Neuronal stem cell (in vitro differentiated cells): ENCODE measurements at regions not wholly inside any gene's neighbourhood (a gene's known extent, or its start where the extent isn't known, plus 50 kb on each side); places are given as distances from the start of the nearest gene placed in this dataset.

ENCODE experiments used
- DNase-seq: peaks from one replicate; pipeline ENCODE4 v3.0.0-alpha.2; 2013; ENCODE audit warnings: low spot score
- H2AFZ ChIP-seq: one replicate; pipeline ENCODE4 v1.6.1; 2013; ENCODE audit warnings: mild to moderate bottlenecking, low read length, inconsistent platforms
- H2AK5ac ChIP-seq: 2 replicates; pipeline ENCODE4 v1.6.1; 2013; ENCODE audit warnings: low read depth, mild to moderate bottlenecking, inconsistent platforms, low read length, moderate library complexity, mixed read lengths
- H2BK120ac ChIP-seq: 2 replicates; pipeline ENCODE4 v1.6.1; 2013; ENCODE audit warnings: low read depth, mild to moderate bottlenecking, inconsistent platforms, low read length, moderate library complexity, mixed read lengths
- H2BK12ac ChIP-seq: one replicate; pipeline ENCODE4 v1.6.1; 2013; ENCODE audit warnings: low read length, inconsistent platforms
- H2BK15ac ChIP-seq: 2 replicates; pipeline ENCODE4 v1.6.1; 2013; ENCODE audit warnings: mild to moderate bottlenecking, low read length, inconsistent platforms, mixed read lengths
- H2BK5ac ChIP-seq: one replicate; pipeline ENCODE4 v1.6.1; 2013; ENCODE audit warnings: inconsistent platforms, mild to moderate bottlenecking, low read length, moderate library complexity
- H3K14ac ChIP-seq: one replicate; pipeline ENCODE4 v1.6.1; 2013; ENCODE audit warnings: low read length, inconsistent platforms
- H3K18ac ChIP-seq: 2 replicates; pipeline ENCODE4 v1.6.1; 2013; ENCODE audit warnings: low read length, inconsistent platforms
- H3K23ac ChIP-seq: 2 replicates; pipeline ENCODE4 v1.6.1; 2013; ENCODE audit warnings: low read depth, mild to moderate bottlenecking, mixed read lengths, low read length, inconsistent platforms; ENCODE audit not compliant: poor library complexity
- H3K27ac ChIP-seq: replicated peaks from 3 replicates; pipeline ENCODE4 v1.5.1; 2013; ENCODE audit warnings: low read length, inconsistent platforms
- H3K27me3 ChIP-seq, 3 experiments: 2 replicates each; pipeline ENCODE4 v1.6.1; 2013; ENCODE audit warnings: low read length in 3 of 3, mild to moderate bottlenecking in 2 of 3, inconsistent platforms in 1 of 3, low read depth in 1 of 3, mixed read lengths in 1 of 3, moderate library complexity in 1 of 3; ENCODE audit not compliant: control insufficient read depth in 3 of 3, insufficient read depth in 3 of 3
- H3K36me3 ChIP-seq, 2 donors: replicated peaks in 1 of 2; 2 replicates each; pipeline ENCODE4 v1.6.1; 2013; ENCODE audit warnings: low read length in 2 of 2; ENCODE audit not compliant: control insufficient read depth in 2 of 2, insufficient read depth in 2 of 2
- H3K4ac ChIP-seq: 2 replicates; pipeline ENCODE4 v1.6.1; 2013; ENCODE audit warnings: inconsistent platforms, mild to moderate bottlenecking, low read length, moderate library complexity
- H3K4me1 ChIP-seq, 2 donors: 1 replicate in 1 of 2; 2 replicates in 1 of 2; pipeline ENCODE4 v1.6.1; 2013; ENCODE audit warnings: low read length in 2 of 2, low read depth in 1 of 2; ENCODE audit not compliant: control insufficient read depth in 2 of 2, insufficient read depth in 1 of 2
- H3K4me2 ChIP-seq: one replicate; pipeline ENCODE4 v1.6.1; 2013; ENCODE audit warnings: mild to moderate bottlenecking, low read length, inconsistent platforms; ENCODE audit not compliant: insufficient read depth, poor library complexity, severe bottlenecking
- H3K4me3 ChIP-seq, 2 donors: 2 replicates each; pipeline ENCODE4 v1.5.1; 2013; ENCODE audit warnings: low read length in 2 of 2, mild to moderate bottlenecking in 2 of 2, inconsistent platforms in 1 of 2, moderate library complexity in 1 of 2
- H3K79me1 ChIP-seq: one replicate; pipeline ENCODE4 v1.6.1; 2013; ENCODE audit warnings: low read depth, mild to moderate bottlenecking, inconsistent platforms, low read length, moderate library complexity
- H3K9ac ChIP-seq: one replicate; pipeline ENCODE4 v1.6.1; 2013; ENCODE audit warnings: mild to moderate bottlenecking, low read depth, low read length, inconsistent platforms; ENCODE audit not compliant: poor library complexity
- H3K9me3 ChIP-seq, 2 donors: replicated peaks in 1 of 2; 2 replicates each; pipeline versions ENCODE3 to v1.6.1; 2013; ENCODE audit warnings: low read length in 2 of 2, mild to moderate bottlenecking in 2 of 2, inconsistent platforms in 1 of 2, low read depth in 1 of 2, mixed read lengths in 1 of 2, moderate library complexity in 1 of 2; ENCODE audit not compliant: control insufficient read depth in 2 of 2, insufficient read depth in 1 of 2
- H4K8ac ChIP-seq: one replicate; pipeline ENCODE4 v1.6.1; 2013; ENCODE audit warnings: low read depth, mild to moderate bottlenecking, inconsistent platforms, low read length, moderate library complexity
- H4K91ac ChIP-seq: one replicate; pipeline ENCODE4 v1.6.1; 2013; ENCODE audit warnings: low read length, low read depth, mild to moderate bottlenecking, inconsistent platforms; ENCODE audit not compliant: poor library complexity
- WGBS, 2 donors: extraction: QIAGEN DNeasy Blood & Tissue Kit; methylation state at CpG; one replicate each; pipeline ENCODE4 v1.1.7; 2013; ENCODE audit warnings: missing lambda C conversion rate in 2 of 2, mixed read lengths in 1 of 2; ENCODE audit not compliant: insufficient read length in 2 of 2, insufficient replicate concordance in 1 of 2; ENCODE audit errors: extremely low coverage in 2 of 2; 5-methylcytosine and 5-hydroxymethylcytosine counted together

DNA sequence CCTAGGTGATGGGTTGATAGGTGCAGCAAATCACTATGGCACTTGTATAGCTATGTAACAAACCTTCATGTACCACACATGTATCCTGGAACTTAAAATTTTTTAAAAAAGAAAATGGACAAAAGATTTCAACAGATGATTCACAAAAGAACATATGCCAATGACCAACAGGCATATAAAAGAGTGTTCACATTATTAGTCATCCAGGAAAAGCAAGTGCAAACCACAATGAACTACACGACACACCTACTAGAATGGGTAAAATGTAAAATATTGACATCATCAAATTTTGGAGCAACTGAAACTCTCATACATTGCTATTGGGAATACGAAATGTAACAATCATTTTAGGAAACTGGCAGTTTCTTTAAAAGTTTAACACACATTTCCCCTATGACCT lies 109.9 kb downstream of the YIPF5 start:
- Histone ChIP-seq H2BK15ac (no peak overlapping the region), H3K27me3 (no peaks in the 10 kb centered on the region), H3K4me2 (no peak overlapping the region), H3K4me1 (no peaks in the 10 kb centered on the region), H2AFZ (no peak overlapping the region), H3K27ac (no peak overlapping the region), H4K8ac (no peak overlapping the region), H3K4me3 (no peak overlapping the region), H3K9ac (no peak overlapping the region), H3K4ac (no peak overlapping the region), H3K79me1 (no peaks in the 10 kb centered on the region), H2BK120ac (no peak overlapping the region), H2BK5ac (no peak overlapping the region), H2BK12ac (no peak overlapping the region), H3K14ac (no peak overlapping the region), H2AK5ac (no peak overlapping the region), H3K18ac (no peak overlapping the region), H3K23ac (no peak overlapping the region), H3K36me3 (no peaks in the 10 kb centered on the region), H3K9me3 (peaks cover 0 to 2% of the 10 kb centered on the region in 2 donors), H4K91ac (no peak overlapping the region)
- no peak for DNase-seq
- no CpG with 5 or more reads among the region's 2 CpGs for WGBS, 2 donors

DNA sequence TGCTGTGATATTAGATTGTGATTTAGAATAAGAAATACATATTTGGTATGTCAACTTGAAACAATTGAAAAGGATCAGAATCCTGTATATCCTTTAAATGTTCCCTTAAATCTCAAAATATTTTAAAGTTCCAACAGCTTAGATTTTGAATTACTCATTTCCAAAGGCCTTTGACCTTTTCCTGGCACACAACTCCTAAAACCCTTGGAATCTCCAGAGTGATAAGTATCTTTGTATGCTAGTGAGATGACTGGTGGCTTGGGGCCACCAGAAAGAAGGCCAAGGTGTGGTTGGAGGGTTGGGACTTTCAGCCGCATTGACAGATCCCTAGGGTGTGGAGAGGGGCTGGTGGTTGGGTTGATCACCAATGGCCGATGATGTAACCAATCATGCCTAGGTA lies 104.7 kb downstream of the YIPF5 start:
- no peak overlapping the region for H3K23ac ChIP-seq
- no peak overlapping the region for H2BK12ac ChIP-seq
- H3K4me2 ChIP-seq = no peak overlapping the region
- H3K14ac ChIP-seq = no peak overlapping the region
- no peaks in the 10 kb centered on the region for H3K9me3 ChIP-seq
- no peaks in the 10 kb centered on the region for H3K27me3 ChIP-seq
- H3K4me3 ChIP-seq = no peak overlapping the region
- no CpG with 5 or more reads among the region's 2 CpGs for WGBS, 2 donors
- H2BK5ac ChIP-seq = no peak overlapping the region
- no peak overlapping the region for H3K18ac ChIP-seq
- no peak overlapping the region for H2AFZ ChIP-seq
- no peak overlapping the region for H2AK5ac ChIP-seq
- no peak overlapping the region for H3K9ac ChIP-seq
- peaks cover 0 to 4% of the 10 kb centered on the region in 2 donors for H3K4me1 ChIP-seq
- no peak overlapping the region for H3K4ac ChIP-seq
- H2BK120ac ChIP-seq = no peak overlapping the region
- no peaks in the 10 kb centered on the region for H3K79me1 ChIP-seq
- no peak overlapping the region for H4K91ac ChIP-seq
- no peak overlapping the region for H4K8ac ChIP-seq
- no peak overlapping the region for H3K27ac ChIP-seq
- no peaks in the 10 kb centered on the region for H3K36me3 ChIP-seq
- H2BK15ac ChIP-seq = no peak overlapping the region
- DNase-seq = no peak

DNA sequence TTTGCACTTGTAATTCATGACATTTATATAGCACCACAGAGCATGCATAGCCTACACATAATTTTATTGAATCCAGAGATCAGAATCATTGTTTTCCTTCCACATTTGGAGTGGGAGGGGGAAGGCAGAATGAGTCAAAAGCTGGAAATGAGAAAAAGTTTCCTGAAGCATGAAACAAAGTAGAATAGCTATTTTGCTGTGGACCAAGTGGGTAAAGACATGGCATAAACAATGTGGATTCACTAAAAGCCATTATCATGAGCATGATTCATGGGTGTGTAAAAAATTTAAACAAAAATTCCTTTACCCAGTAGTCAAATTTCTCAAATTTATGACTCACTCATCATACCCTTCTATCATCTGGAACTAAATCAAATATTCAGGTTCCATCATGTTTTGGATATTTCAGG lies 97.9 kb downstream of the YIPF5 start:
- no peak overlapping the region for H3K4me2 ChIP-seq
- H2BK15ac ChIP-seq = no peak overlapping the region
- H3K14ac ChIP-seq = no peak overlapping the region
- no peak overlapping the region for H4K91ac ChIP-seq
- H2AFZ ChIP-seq = no peak overlapping the region
- H3K18ac ChIP-seq = no peak overlapping the region
- peaks cover 0 to 4% of the 10 kb centered on the region in 2 donors for H3K4me1 ChIP-seq
- H3K9me3 ChIP-seq = no peaks in the 10 kb centered on the region
- no peaks in the 10 kb centered on the region for H3K27me3 ChIP-seq
- no peak overlapping the region for H3K4ac ChIP-seq
- no peak overlapping the region for H2BK12ac ChIP-seq
- no peaks in the 10 kb centered on the region for H3K79me1 ChIP-seq
- no peak overlapping the region for H4K8ac ChIP-seq
- no peak overlapping the region for H3K9ac ChIP-seq
- DNase-seq = no peak
- H3K36me3 ChIP-seq = no peaks in the 10 kb centered on the region
- no peak overlapping the region for H3K4me3 ChIP-seq
- H2AK5ac ChIP-seq = no peak overlapping the region
- H3K23ac ChIP-seq = no peak overlapping the region
- H3K27ac ChIP-seq = no peak overlapping the region
- no peak overlapping the region for H2BK120ac ChIP-seq
- no peak overlapping the region for H2BK5ac ChIP-seq

DNA sequence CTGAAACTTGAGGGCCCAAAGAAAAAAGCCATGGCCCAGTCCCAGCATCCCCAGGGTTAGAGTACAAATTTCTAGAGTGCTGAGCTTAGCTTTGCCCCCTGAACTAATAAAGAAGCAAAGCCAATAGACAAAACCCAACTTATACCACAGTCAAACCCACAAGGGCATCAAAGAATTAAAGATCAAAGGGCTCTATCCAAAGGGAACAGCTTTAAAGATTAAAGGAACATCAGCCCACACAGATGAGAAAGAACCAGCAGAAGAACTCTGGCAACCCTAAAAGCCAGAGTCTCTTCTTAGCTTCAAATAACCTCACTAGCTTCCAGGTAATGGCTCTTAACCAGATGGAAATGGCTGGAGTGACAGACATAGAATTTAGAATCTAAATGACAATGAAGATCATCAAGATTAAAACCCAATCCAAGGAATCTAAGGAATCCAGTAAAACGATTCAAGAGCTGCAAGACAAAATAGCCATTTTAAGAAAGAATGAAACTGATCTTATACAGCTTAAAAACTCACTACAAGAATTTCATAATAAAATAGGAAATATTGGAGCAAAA lies 93.9 kb downstream of the YIPF5 start:
- H3K27ac ChIP-seq = no peak overlapping the region
- no peaks in the 10 kb centered on the region for H3K27me3 ChIP-seq
- H3K79me1 ChIP-seq = no peaks in the 10 kb centered on the region
- no peak overlapping the region for H2BK15ac ChIP-seq
- peak overlapping the region; percentile 56 for H2AK5ac ChIP-seq
- DNase-seq = no peak
- WGBS, 2 donors = no CpG with 5 or more reads among the region's 1 CpG
- H3K9me3 ChIP-seq = no peaks in the 10 kb centered on the region
- H3K4me1 ChIP-seq = no peaks in the 10 kb centered on the region
- no peak overlapping the region for H2AFZ ChIP-seq
- no peak overlapping the region for H3K4me3 ChIP-seq
- no peak overlapping the region for H3K23ac ChIP-seq
- no peak overlapping the region for H3K18ac ChIP-seq
- H2BK12ac ChIP-seq = no peak overlapping the region
- no peak overlapping the region for H2BK5ac ChIP-seq
- no peak overlapping the region for H2BK120ac ChIP-seq
- H3K4me2 ChIP-seq = no peak overlapping the region
- no peak overlapping the region for H4K8ac ChIP-seq
- no peak overlapping the region for H3K14ac ChIP-seq
- H3K9ac ChIP-seq = no peak overlapping the region
- H4K91ac ChIP-seq = no peak overlapping the region
- H3K4ac ChIP-seq = no peak overlapping the region
- no peaks in the 10 kb centered on the region for H3K36me3 ChIP-seq
